Activated CD8-positive, alpha-beta T cell treated with anti-CD3 and anti-CD28 coated beads, Interleukin-2, amount 10 ng/mL, durations not matched to agents 7 days and 5 days (primary cell): ENCODE measurements at regions not wholly inside any gene's neighbourhood (a gene's known extent, or its start where the extent isn't known, plus 50 kb on each side); places are given as distances from the start of the nearest gene placed in this dataset.

ENCODE experiments used
- ATAC-seq: fragments of 150-1000 bp; cut with Tn5 transposase; one replicate; pipeline ENCODE4 v1.10.0; 2021; ENCODE audit warnings: moderate library complexity
- CTCF ChIA-PET: fragments of 350-600 bp; sonication (Branson Sonifier 250); formaldehyde crosslinking; loops from one replicate; lab custom pipeline; 2021; ENCODE audit warnings: antibody characterized with exemption; lab: Charles Lee
- POLR2A ChIA-PET: fragments of 350-600 bp; sonication (Branson Sonifier 250); formaldehyde crosslinking; loops from one replicate; lab custom pipeline; 2021; ENCODE audit warnings: antibody characterized with exemption; lab: Charles Lee
- DNase-seq: peaks from one replicate; pipeline ENCODE4 v3.0.0-alpha.2; 2020
- H3K27ac Mint-ChIP-seq: one replicate; pipeline ENCODE4 v1.8.0; 2021; ENCODE audit warnings: mild to moderate bottlenecking, mixed read lengths
- H3K27me3 Mint-ChIP-seq: one replicate; pipeline ENCODE4 v1.8.0; 2021; ENCODE audit warnings: low read depth, mixed read lengths
- H3K36me3 Mint-ChIP-seq: one replicate; pipeline ENCODE4 v1.8.0; 2021; ENCODE audit warnings: low read depth, mixed read lengths
- H3K4me1 Mint-ChIP-seq: one replicate; pipeline ENCODE4 v1.8.0; 2021; ENCODE audit warnings: low read depth, mixed read lengths
- H3K4me3 Mint-ChIP-seq: one replicate; pipeline ENCODE4 v1.8.0; 2021; ENCODE audit warnings: mild to moderate bottlenecking, mixed read lengths
- H3K9me3 Mint-ChIP-seq: one replicate; pipeline ENCODE4 v1.8.0; 2022; ENCODE audit warnings: mixed read lengths; ENCODE audit not compliant: insufficient read depth

DNA sequence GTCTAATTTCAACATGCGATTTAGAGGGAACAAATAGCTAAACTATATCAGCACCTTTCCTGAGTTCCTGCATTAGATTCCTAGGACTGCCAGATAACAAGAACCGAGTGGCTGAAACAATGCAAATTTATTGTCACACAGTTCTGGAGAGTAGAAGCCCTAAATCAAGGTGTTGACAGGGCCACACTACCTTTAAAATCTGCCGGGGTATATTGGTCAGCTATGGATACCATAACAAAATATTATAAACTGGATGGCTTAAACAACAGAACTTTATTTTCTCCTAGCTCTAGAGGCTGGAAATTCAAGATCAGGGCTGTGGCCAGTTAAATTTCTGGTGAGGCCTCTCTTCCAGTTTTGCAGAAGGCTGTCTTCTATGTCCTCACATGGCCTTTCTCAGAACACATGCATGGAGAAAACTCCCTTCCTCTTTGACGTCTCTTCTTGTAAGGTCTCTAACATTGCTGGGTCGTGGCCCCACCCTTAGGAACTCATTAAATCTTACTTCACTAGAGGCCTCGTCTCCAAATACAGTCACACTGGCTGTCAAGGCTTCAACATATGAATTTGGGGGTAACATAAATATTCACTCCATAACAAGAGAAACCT is 144.3 kb downstream of the FCRL5 start:
- ATAC-seq, result no peak
- no peaks in the 10 kb centered on the region for H3K36me3 Mint-ChIP-seq
- H3K27me3 Mint-ChIP-seq, result peaks cover 5% of the 10 kb centered on the region
- POLR2A ChIA-PET, result no interaction called here
- DNase-seq, result no peak
- H3K4me3 Mint-ChIP-seq, result no peak overlapping the region
- H3K9me3 Mint-ChIP-seq, result no peaks in the 10 kb centered on the region
- H3K4me1 Mint-ChIP-seq, result peaks cover 3% of the 10 kb centered on the region
- no peak overlapping the region for H3K27ac Mint-ChIP-seq
- CTCF ChIA-PET, result no interaction called here

DNA sequence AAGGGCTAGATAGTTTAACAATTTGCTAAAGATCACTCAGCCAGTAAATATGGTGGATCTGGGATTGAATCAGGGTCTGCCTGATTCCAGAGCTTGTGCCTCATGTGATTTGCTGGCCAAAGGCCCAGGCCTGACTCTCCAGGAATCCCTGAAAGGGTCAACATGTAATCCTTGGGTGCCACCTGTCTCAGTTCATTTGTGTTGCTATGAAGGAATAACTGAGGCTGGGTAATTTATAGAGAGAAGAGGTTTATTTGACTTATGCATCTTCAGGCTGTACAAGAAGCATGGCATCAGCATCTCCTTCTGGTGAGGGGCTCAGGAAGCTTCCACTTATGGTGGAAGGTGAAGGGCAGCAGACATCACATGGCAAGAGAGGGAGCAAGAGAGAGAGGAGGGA is 144.9 kb downstream of the FCRL5 start:
- Mint-ChIP-seq H3K27ac (no peak overlapping the region), H3K4me3 (no peak overlapping the region), H3K9me3 (no peaks in the 10 kb centered on the region), H3K36me3 (no peaks in the 10 kb centered on the region), H3K27me3 (peaks cover 12% of the 10 kb centered on the region), H3K4me1 (peaks cover 3% of the 10 kb centered on the region)
- ATAC-seq, result no peak
- no peak for DNase-seq
- ChIA-PET POLR2A (no interaction called here), CTCF (no interaction called here)

DNA sequence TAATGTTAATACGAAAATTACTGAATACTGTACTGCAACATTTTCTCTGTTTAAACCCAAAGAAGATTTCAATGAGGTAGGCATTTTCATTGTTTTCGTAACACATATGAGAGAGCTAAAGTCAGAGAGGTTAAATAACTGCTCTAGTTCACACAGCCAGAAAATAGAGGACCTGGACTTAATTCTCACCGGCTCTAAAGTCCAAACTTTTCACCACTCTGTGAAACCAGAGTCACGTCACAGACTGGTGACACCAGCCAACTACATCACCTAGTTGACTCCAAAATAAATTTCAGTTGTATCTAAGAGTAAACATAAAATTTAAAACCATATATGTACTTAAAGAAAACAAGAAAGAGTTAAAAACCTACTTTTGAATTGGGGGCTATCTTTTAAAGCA is 146.7 kb downstream of the FCRL5 start:
- DNase-seq, result no peak
- H3K4me1 Mint-ChIP-seq, result peaks cover 3% of the 10 kb centered on the region

DNA sequence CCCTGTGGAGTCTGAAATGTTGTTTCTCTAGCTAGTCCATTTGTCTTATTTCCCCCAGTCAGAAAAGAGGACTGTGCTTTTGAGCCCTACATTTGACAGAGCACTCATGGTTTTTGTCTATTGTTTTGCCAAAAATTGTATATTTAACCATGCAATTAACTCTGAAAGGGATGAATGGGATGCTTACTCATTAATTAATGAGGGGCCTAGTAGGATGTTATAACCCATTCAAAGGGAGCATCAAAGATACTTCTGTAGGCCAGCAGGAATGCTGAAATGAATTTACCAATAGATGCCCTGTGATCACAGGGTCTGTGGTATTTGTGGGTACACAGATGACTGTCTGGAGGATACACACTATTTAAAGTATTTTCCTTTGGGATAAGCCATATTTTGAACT is 147.7 kb downstream of the FCRL5 start:
- peaks cover 3% of the 10 kb centered on the region for H3K4me1 Mint-ChIP-seq
- H3K4me3 Mint-ChIP-seq, result no peak overlapping the region
- no peaks in the 10 kb centered on the region for H3K9me3 Mint-ChIP-seq
- POLR2A ChIA-PET, result no interaction called here
- no peak for ATAC-seq
- CTCF ChIA-PET, result interaction anchor here (0.6 kb wide), 1 partner anchor 84 kb away, joined by 3 read pairs; no protein-coding TSS in a partner anchor
- DNase-seq, result no peak
- peaks cover 21% of the 10 kb centered on the region for H3K27me3 Mint-ChIP-seq
- H3K27ac Mint-ChIP-seq, result no peak overlapping the region
- H3K36me3 Mint-ChIP-seq, result no peaks in the 10 kb centered on the region

More for the DNA sequence above, 146.7 kb downstream of the FCRL5 start:
- no peaks in the 10 kb centered on the region for H3K9me3 Mint-ChIP-seq
- H3K27ac Mint-ChIP-seq, result no peak overlapping the region
- H3K4me3 Mint-ChIP-seq, result no peak overlapping the region
- peaks cover 21% of the 10 kb centered on the region for H3K27me3 Mint-ChIP-seq
- ChIA-PET POLR2A (no interaction called here), CTCF (no interaction called here)
- H3K36me3 Mint-ChIP-seq, result no peaks in the 10 kb centered on the region
- ATAC-seq, result no peak

DNA sequence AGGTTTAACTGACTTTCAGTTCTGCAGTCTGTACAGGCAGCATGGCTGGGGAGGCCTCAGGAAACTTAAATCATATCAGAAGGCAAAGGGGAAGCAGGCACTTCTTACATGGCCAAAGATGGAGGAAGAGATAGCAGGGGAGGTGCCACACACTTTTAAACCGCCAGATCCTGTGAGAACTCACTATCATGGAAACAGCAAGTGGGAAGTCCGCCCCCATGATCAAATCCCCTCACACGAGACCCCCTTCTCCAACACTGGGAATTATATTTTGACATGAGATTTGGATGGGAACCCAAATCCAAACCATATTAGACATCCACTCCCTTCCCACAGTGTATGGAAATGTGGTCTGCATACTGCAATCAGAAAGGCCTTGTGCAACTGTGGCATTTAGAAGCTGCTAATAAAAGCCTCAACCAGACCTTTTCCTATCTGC is 148.2 kb downstream of the FCRL5 start:
- no peaks in the 10 kb centered on the region for H3K36me3 Mint-ChIP-seq
- H3K27me3 Mint-ChIP-seq, result peaks cover 21% of the 10 kb centered on the region
- H3K27ac Mint-ChIP-seq, result no peak overlapping the region
- no peak overlapping the region for H3K4me3 Mint-ChIP-seq
- ChIA-PET CTCF (no interaction called here), POLR2A (no interaction called here)
- H3K9me3 Mint-ChIP-seq, result no peaks in the 10 kb centered on the region
- ATAC-seq, result no peak
- peaks cover 3% of the 10 kb centered on the region for H3K4me1 Mint-ChIP-seq
- no peak for DNase-seq

DNA sequence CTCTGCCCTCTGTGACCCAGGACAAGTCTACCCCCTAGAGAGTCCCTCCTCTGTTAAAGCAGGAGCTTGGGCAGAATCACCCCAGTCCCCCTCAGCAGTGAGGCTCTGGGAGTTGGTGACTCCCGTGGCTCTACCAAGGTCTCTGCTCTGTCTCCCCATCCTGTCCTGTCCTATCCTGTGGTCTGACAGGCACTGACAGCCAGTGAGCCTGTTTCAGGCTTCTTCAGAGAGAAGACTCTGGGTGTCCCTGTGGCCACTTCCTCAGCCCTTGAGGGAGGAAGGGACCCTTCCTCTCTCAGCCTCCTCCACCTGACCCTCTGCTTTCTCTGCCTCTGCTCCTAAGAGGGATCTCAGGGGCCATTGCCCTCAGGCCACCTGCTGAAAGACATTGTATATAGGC is 148.7 kb downstream of the FCRL5 start:
- no peaks in the 10 kb centered on the region for H3K9me3 Mint-ChIP-seq
- no peak overlapping the region for H3K4me3 Mint-ChIP-seq
- peaks cover 25% of the 10 kb centered on the region for H3K27me3 Mint-ChIP-seq
- no peaks in the 10 kb centered on the region for H3K36me3 Mint-ChIP-seq
- no peak overlapping the region for H3K27ac Mint-ChIP-seq
- no peak for DNase-seq
- no peak for ATAC-seq
- POLR2A ChIA-PET, result no interaction called here
- CTCF ChIA-PET, result no interaction called here
- no peaks in the 10 kb centered on the region for H3K4me1 Mint-ChIP-seq

DNA sequence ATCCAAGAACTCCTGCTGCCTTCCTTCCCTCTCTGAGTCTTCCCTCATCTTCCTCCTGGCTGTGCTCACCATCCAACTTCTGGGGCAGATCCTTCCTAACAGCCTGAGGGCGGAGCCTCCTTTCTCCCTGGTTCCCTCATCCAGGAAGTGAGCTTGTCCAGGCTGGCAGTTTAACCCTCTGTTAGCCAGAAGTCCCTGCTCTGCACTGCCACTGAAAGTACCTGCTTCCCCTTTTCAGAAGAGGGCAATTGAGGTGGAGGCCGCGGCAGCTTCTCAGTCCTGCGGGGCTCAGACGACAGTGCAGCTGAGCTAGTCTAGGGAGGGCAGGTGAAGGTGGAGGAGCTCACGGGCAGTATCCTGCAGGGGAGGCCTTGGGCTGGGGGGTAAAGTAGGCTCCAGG is 149.1 kb downstream of the FCRL5 start:
- H3K27ac Mint-ChIP-seq, result no peak overlapping the region
- H3K9me3 Mint-ChIP-seq, result no peaks in the 10 kb centered on the region
- no peak overlapping the region for H3K4me3 Mint-ChIP-seq
- ChIA-PET CTCF (no interaction called here), POLR2A (no interaction called here)
- DNase-seq (no peak), ATAC-seq (no peak)
- peaks cover 25% of the 10 kb centered on the region for H3K27me3 Mint-ChIP-seq
- H3K4me1 Mint-ChIP-seq, result no peaks in the 10 kb centered on the region
- no peaks in the 10 kb centered on the region for H3K36me3 Mint-ChIP-seq

DNA sequence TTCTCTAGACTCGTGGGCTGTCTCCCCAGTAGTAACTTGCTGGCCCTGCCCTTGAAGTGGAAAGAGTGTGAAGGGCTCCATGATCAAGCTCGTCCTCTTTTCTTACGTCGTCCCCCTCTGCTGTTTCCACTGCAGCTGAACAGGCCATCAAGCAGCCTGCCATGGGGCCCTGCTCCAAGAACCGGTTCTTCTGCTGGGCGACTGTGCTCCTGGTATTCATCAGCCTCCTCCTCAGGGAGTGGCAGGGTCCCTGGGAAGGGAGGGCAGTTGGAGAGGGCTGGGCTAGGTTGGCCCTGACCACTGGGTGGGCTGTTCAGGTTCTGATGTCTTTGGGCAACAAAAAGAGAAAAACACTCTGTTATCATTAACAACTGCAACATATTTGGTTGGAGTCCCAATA is 151.5 kb downstream of the FCRL5 start:
- CTCF ChIA-PET, result no interaction called here
- no peak overlapping the region for H3K27ac Mint-ChIP-seq
- peaks cover 30% of the 10 kb centered on the region for H3K27me3 Mint-ChIP-seq

DNA sequence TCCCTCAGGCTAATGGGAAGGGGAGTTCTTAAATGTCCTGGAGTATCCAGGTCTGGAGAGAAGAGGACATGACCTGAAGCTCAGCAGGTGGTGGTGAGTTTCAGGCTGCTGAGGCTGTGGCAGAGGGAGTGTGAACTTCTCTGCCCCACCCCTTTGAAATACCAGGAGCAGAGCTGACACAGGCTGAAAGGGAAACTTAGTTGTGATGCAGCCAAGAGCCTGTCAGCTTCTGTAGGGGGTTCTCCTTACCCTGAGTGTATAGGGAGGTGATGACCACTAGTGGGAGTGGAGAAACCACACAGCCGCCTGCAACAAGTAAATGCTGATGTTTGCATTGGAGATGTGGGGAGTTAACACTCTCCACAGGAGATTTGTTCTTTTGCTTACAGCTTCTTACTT is 152.3 kb downstream of the FCRL5 start:
- H3K4me3 Mint-ChIP-seq, result no peak overlapping the region
- no peak overlapping the region for H3K27ac Mint-ChIP-seq
- no peaks in the 10 kb centered on the region for H3K36me3 Mint-ChIP-seq
- POLR2A ChIA-PET, result no interaction called here
- ATAC-seq, result no peak
- H3K27me3 Mint-ChIP-seq, result peaks cover 30% of the 10 kb centered on the region
- no peaks in the 10 kb centered on the region for H3K4me1 Mint-ChIP-seq
- CTCF ChIA-PET, result no interaction called here
- no peak for DNase-seq
- H3K9me3 Mint-ChIP-seq, result no peaks in the 10 kb centered on the region

More for the DNA sequence above, 151.5 kb downstream of the FCRL5 start:
- H3K36me3 Mint-ChIP-seq, result no peaks in the 10 kb centered on the region
- POLR2A ChIA-PET, result no interaction called here
- no peaks in the 10 kb centered on the region for H3K9me3 Mint-ChIP-seq
- ATAC-seq (no peak), DNase-seq (no peak)
- no peaks in the 10 kb centered on the region for H3K4me1 Mint-ChIP-seq
- no peak overlapping the region for H3K4me3 Mint-ChIP-seq

DNA sequence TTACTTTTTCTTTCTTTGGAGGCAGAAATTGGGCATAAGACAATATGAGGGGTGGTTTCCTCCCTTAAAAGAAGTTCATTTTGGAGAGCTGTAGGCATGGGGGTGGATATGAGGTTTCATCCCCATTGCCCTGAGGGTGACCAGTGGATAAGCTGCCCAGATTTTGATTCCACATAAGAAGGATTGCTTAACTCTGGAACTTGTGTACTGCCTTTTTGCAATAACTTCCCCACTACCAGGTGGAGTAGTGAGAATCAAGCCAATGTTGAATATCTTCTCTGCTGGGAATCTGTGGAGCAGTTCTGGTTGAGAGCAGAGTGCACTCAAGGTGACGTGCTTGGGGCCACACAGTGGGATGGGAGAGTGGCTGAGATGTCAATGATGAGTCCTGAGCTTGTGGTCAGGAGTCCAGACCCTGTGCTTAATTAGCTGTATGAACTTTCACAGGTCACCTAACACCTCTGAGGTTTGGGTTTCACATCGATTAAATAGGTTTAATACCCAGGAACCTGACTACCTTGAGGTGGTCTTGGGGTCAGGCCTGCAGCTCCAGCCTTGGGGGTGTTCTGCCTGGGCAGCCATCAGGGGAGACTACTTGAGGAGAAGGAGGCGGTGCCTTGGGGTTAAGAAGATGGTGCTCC is 152.9 kb downstream of the FCRL5 start:
- ChIA-PET CTCF (no interaction called here), POLR2A (no interaction called here)
- DNase-seq, result no peak
- ATAC-seq, result no peak
- Mint-ChIP-seq H3K36me3 (no peaks in the 10 kb centered on the region), H3K27ac (no peak overlapping the region), H3K4me3 (no peak overlapping the region), H3K4me1 (no peaks in the 10 kb centered on the region), H3K27me3 (peaks cover 35% of the 10 kb centered on the region), H3K9me3 (no peaks in the 10 kb centered on the region)

DNA sequence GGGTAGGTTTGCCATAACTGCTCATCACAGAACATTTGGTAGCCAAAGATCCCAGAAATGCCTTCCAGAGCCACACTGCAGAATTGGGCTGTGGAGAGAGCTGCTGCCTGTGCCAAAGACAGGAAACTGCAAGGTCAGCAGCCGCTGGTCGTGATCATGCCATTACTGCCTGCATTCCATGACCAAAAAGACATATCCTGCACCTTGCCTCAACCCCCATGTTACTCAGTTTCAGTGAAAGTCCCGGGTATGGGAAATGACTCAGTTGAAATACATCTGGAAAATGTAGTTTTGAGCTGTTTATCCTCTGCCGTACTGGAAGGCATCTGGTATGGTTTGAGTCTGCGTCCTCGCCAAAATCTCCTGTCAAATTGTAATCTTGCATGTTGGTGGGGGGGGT is 161.7 kb downstream of the FCRL5 start:
- Mint-ChIP-seq H3K36me3 (no peaks in the 10 kb centered on the region), H3K4me1 (no peaks in the 10 kb centered on the region), H3K4me3 (no peak overlapping the region), H3K9me3 (no peaks in the 10 kb centered on the region), H3K27ac (no peak overlapping the region), H3K27me3 (peaks cover 44% of the 10 kb centered on the region)
- ChIA-PET POLR2A (no interaction called here), CTCF (no interaction called here)
- ATAC-seq, result no peak
- DNase-seq, result no peak

DNA sequence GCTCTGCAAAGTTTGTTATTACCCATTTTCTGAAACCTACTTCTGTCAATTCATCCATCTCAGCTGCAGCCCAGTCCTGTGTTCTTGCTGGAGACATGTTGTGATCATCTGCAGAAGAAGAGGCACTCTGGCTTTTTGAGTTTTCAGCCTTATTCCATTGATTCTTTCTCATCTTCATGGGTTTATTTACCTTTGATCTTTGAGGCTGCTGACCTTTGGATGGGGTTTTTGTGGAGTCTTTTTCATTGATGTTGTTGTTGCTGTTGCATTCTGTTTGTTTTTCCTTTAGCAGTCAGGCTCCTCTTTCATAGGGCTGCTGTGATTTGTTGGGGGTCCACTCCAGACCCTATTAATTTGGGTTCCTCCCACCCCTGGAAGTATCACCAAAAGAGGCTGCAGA is 164.3 kb downstream of the FCRL5 start:
- CTCF ChIA-PET, result no interaction called here
- Mint-ChIP-seq H3K4me3 (no peak overlapping the region), H3K4me1 (no peaks in the 10 kb centered on the region), H3K27ac (no peak overlapping the region), H3K36me3 (no peaks in the 10 kb centered on the region), H3K27me3 (peaks cover 50% of the 10 kb centered on the region), H3K9me3 (no peaks in the 10 kb centered on the region)
- DNase-seq (no peak), ATAC-seq (no peak)
- POLR2A ChIA-PET, result no interaction called here

DNA sequence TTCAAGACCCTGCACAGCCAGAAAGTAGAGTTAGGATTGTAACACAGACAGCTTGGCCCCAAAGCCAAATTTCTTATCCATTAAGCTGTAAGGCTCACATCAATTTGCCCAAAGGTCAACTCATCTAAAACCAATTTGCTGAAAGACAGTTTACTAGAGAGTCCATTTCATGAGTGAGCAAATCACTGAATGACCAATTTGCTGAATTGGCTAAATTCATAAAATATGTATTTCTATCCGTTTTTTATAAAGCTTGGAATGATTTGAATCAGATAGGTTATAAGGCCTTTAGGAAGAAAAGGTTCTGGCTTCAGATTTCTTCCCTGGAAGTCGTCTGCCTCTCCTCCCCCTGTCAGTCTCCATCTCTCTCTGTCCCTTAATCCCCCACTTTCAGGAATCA is 168.1 kb downstream of the FCRL5 start:
- ChIA-PET POLR2A (no interaction called here), CTCF (no interaction called here)
- Mint-ChIP-seq H3K4me3 (no peak overlapping the region), H3K9me3 (no peaks in the 10 kb centered on the region), H3K27me3 (peaks cover 37% of the 10 kb centered on the region), H3K36me3 (no peaks in the 10 kb centered on the region), H3K27ac (no peak overlapping the region), H3K4me1 (peaks cover 6% of the 10 kb centered on the region)
- ATAC-seq, result no peak
- DNase-seq, result no peak
